H1 (cell line): ENCODE measurements at regions not wholly inside any gene's neighbourhood (a gene's known extent, or its start where the extent isn't known, plus 50 kb on each side); places are given as distances from the start of the nearest gene placed in this dataset.

ENCODE experiments used
- CTCF ChIA-PET: fragments of 300-600 bp; sonication (Branson Sonifier 250); formaldehyde crosslinking; loops from one replicate; lab custom pipeline; 2021; ENCODE audit not compliant: partially characterized antibody; lab: Charles Lee
- POLR2A ChIA-PET: fragments of 300-600 bp; sonication (Branson Sonifier 250); formaldehyde crosslinking; loops from one replicate; lab custom pipeline; 2021; ENCODE audit warnings: inconsistent platforms; ENCODE audit not compliant: partially characterized antibody; lab: Charles Lee
- DNase-seq, 2 experiments: peaks; one replicate each; pipeline versions ENCODE4 v3.0.0 to v3.0.0-alpha.2; 2010 to 2022; ENCODE audit warnings: low spot score in 2 of 2, low read depth in 1 of 2, mixed read lengths in 1 of 2
- FAIRE-seq: peaks from 2 replicates; lab custom pipeline; 2011; peaks lifted over from hg19 to GRCh38; lab: Jason Lieb, UNC
- H2AFZ ChIP-seq: 2 replicates; pipeline ENCODE4 v1.8.1; 2012; ENCODE audit warnings: low read length, inconsistent platforms
- H2AK5ac ChIP-seq: 2 replicates; pipeline ENCODE4 v1.6.1; 2013; ENCODE audit warnings: low read depth, low read length
- H2BK120ac ChIP-seq: replicated peaks from 2 replicates; pipeline ENCODE3; 2013; ENCODE audit warnings: low read depth, low read length, inconsistent platforms
- H2BK12ac ChIP-seq: 2 replicates; pipeline ENCODE4 v1.6.1; 2013; ENCODE audit warnings: low read depth, low read length
- H2BK15ac ChIP-seq: 2 replicates; pipeline ENCODE4 v1.6.1; 2013; ENCODE audit warnings: low read length
- H2BK20ac ChIP-seq: 2 replicates; pipeline ENCODE4 v1.6.1; 2013; ENCODE audit warnings: low read length
- H2BK5ac ChIP-seq: 2 replicates; pipeline ENCODE4 v1.6.1; 2013; ENCODE audit warnings: low read depth, low read length
- H3K14ac ChIP-seq: 2 replicates; pipeline ENCODE4 v1.6.1; 2013; ENCODE audit warnings: inconsistent platforms; ENCODE audit not compliant: insufficient read length
- H3K18ac ChIP-seq: 2 replicates; pipeline ENCODE4 v1.6.1; 2013; ENCODE audit warnings: low read length; ENCODE audit errors: extremely low read depth
- H3K23ac ChIP-seq: 2 replicates; pipeline ENCODE4 v1.6.1; 2013; ENCODE audit warnings: inconsistent platforms; ENCODE audit not compliant: insufficient read length
- H3K23me2 ChIP-seq: 2 replicates; pipeline ENCODE4 v1.6.1; 2013; ENCODE audit warnings: low read depth, low read length
- H3K27ac ChIP-seq: 2 replicates; pipeline ENCODE4 v1.6.1; 2011; ENCODE audit warnings: low read depth, low read length, inconsistent platforms
- H3K27me3 ChIP-seq, 4 experiments: replicated peaks in 1 of 4; 1 replicate in 1 of 4; 2 replicates in 3 of 4; pipeline versions ENCODE4 v1.6.1 to v1.8.1; 2011 to 2013; ENCODE audit warnings: low read length in 3 of 4, mild to moderate bottlenecking in 3 of 4, inconsistent platforms in 2 of 4, mixed read lengths in 2 of 4, moderate library complexity in 1 of 4; ENCODE audit not compliant: control insufficient read depth in 3 of 4, insufficient read depth in 3 of 4; ENCODE audit errors: extremely low read depth in 1 of 4
- H3K36me3 ChIP-seq, 4 experiments: 2 replicates each; pipeline versions ENCODE4 v1.6.1 to v1.8.1; 2011 to 2013; ENCODE audit warnings: mild to moderate bottlenecking in 4 of 4, low read length in 3 of 4, moderate library complexity in 2 of 4, control low read depth in 1 of 4, inconsistent platforms in 1 of 4; ENCODE audit not compliant: insufficient read depth in 4 of 4, control insufficient read depth in 2 of 4
- H3K4ac ChIP-seq: replicated peaks from 2 replicates; pipeline ENCODE3; 2013; ENCODE audit warnings: low read length, low read depth, mixed read lengths, inconsistent platforms; ENCODE audit not compliant: insufficient read length
- H3K4me1 ChIP-seq, 4 experiments: replicated peaks in 1 of 4; 1 replicate in 1 of 4; 2 replicates in 3 of 4; pipeline versions ENCODE4 v1.6.1 to v1.8.1; 2011 to 2013; ENCODE audit warnings: low read length in 3 of 4, inconsistent platforms in 2 of 4, mixed read lengths in 1 of 4; ENCODE audit not compliant: insufficient read depth in 4 of 4, control insufficient read depth in 3 of 4
- H3K4me2 ChIP-seq, 2 experiments: 2 replicates each; pipeline versions ENCODE4 v1.6.1 to v1.8.1; 2011 to 2013; ENCODE audit warnings: low read depth in 2 of 2, low read length in 2 of 2, control low read depth in 1 of 2, inconsistent platforms in 1 of 2, mild to moderate bottlenecking in 1 of 2; ENCODE audit not compliant: insufficient read depth in 1 of 2
- H3K4me3 ChIP-seq, 4 experiments: fragments of 200-600, 300-600 bp in 1 of 4; sonication (generic), shearing (Covaris generic), sonication (Bioruptor Twin) in 1 of 4; 2 replicates each; pipeline versions ENCODE4 v1.5.1 to v1.8.1; 2011 to 2016; ENCODE audit warnings: low read length in 4 of 4, low read depth in 3 of 4, control low read depth in 2 of 4, inconsistent platforms in 2 of 4, mild to moderate bottlenecking in 2 of 4, mixed read lengths in 1 of 4, moderate library complexity in 1 of 4; ENCODE audit not compliant: insufficient read depth in 2 of 4; ENCODE audit errors: extremely low read depth in 1 of 4
- H3K56ac ChIP-seq: replicated peaks from 2 replicates; pipeline ENCODE3; 2013; ENCODE audit warnings: low read depth, mild to moderate bottlenecking, mixed read lengths, low read length, inconsistent platforms; ENCODE audit not compliant: insufficient read length
- H3K79me1 ChIP-seq: 2 replicates; pipeline ENCODE4 v1.6.1; 2013; ENCODE audit warnings: low read depth, low read length, control low read depth
- H3K79me2 ChIP-seq, 2 experiments: 2 replicates each; pipeline versions ENCODE4 v1.6.1 to v1.8.1; 2012 to 2013; ENCODE audit warnings: low read length in 2 of 2, mild to moderate bottlenecking in 2 of 2, inconsistent platforms in 1 of 2; ENCODE audit not compliant: insufficient read depth in 2 of 2, control insufficient read depth in 1 of 2
- H3K9ac ChIP-seq, 4 experiments: replicated peaks in 1 of 4; 1 replicate in 1 of 4; 2 replicates in 3 of 4; pipeline versions ENCODE4 v1.6.1 to v1.8.1; 2011 to 2013; ENCODE audit warnings: low read depth in 3 of 4, low read length in 3 of 4, control low read depth in 2 of 4, mild to moderate bottlenecking in 2 of 4, moderate library complexity in 2 of 4, inconsistent platforms in 1 of 4; ENCODE audit errors: extremely low read depth in 1 of 4
- H3K9me3 ChIP-seq, 2 experiments: 2 replicates each; pipeline versions ENCODE4 v1.6.1 to v1.8.1; 2012 to 2013; ENCODE audit warnings: mild to moderate bottlenecking in 2 of 2, moderate library complexity in 2 of 2, control low read depth in 1 of 2, inconsistent platforms in 1 of 2, low read depth in 1 of 2, low read length in 1 of 2, mixed read lengths in 1 of 2; ENCODE audit not compliant: insufficient read depth in 2 of 2
- H4K20me1 ChIP-seq, 2 experiments: replicated peaks in 1 of 2; 2 replicates each; pipeline versions ENCODE3 to v1.8.1; 2011 to 2013; ENCODE audit warnings: inconsistent platforms in 2 of 2, low read length in 2 of 2, mild to moderate bottlenecking in 1 of 2; ENCODE audit not compliant: insufficient read depth in 2 of 2, control insufficient read depth in 1 of 2
- H4K5ac ChIP-seq: 2 replicates; pipeline ENCODE4 v1.6.1; 2013; ENCODE audit warnings: low read length, low read depth, mixed read lengths, inconsistent platforms; ENCODE audit not compliant: insufficient read length
- H4K8ac ChIP-seq: 2 replicates; pipeline ENCODE4 v1.8.0; 2013; ENCODE audit warnings: mild to moderate bottlenecking, moderate library complexity, low read length, inconsistent platforms; ENCODE audit not compliant: insufficient read depth; ENCODE audit errors: extremely low read depth
- H4K91ac ChIP-seq: replicated peaks from 2 replicates; pipeline ENCODE3; 2013; ENCODE audit warnings: low read length, mixed read lengths, inconsistent platforms; ENCODE audit not compliant: insufficient read length
- ASH2L ChIP-seq: fragments of 200-600, 300-600 bp; sonication (generic); IDR thresholded peaks from one replicate; pipeline ENCODE4 v1.7.1; 2017; ENCODE audit warnings: low read length
- CBX8 ChIP-seq: fragments of 300-800, 300-1000 bp; sonication (generic); IDR thresholded peaks from 2 replicates; pipeline ENCODE4 v1.7.1; 2016; ENCODE audit warnings: low read depth, low read length, borderline replicate concordance
- CHD1 ChIP-seq: IDR thresholded peaks from 2 replicates; pipeline ENCODE4 v1.6.1; 2012; ENCODE audit warnings: low read depth, low read length, improper control_type of control experiment
- CREB1 ChIP-seq: IDR thresholded peaks from 2 replicates; pipeline ENCODE4 v1.6.1; 2012; ENCODE audit warnings: inconsistent platforms
- CTBP2 ChIP-seq: IDR thresholded peaks from 2 replicates; pipeline ENCODE4 v1.7.0; 2011; ENCODE audit warnings: borderline replicate concordance, mild to moderate bottlenecking, moderate library complexity, mixed read lengths, low read length; ENCODE audit not compliant: insufficient read depth, insufficient read length
- EGR1 ChIP-seq: IDR thresholded peaks from 2 replicates; pipeline ENCODE4 v1.6.1; 2011; ENCODE audit warnings: low read depth, low read length, borderline replicate concordance
- GABPA ChIP-seq: IDR thresholded peaks from 2 replicates; pipeline ENCODE4 v1.6.1; 2011; ENCODE audit warnings: mild to moderate bottlenecking, low read length, moderate library complexity, borderline replicate concordance; ENCODE audit not compliant: insufficient read depth
- HDAC2 ChIP-seq, 2 experiments: fragments of 300-600 bp in 1 of 2; sonication (generic) in 1 of 2; IDR thresholded peaks; 2 replicates each; pipeline ENCODE4 v1.6.1; 2011 to 2012; ENCODE audit warnings: low read depth in 2 of 2, low read length in 2 of 2, mild to moderate bottlenecking in 2 of 2, moderate library complexity in 2 of 2, borderline replicate concordance in 1 of 2, inconsistent platforms in 1 of 2
- JUN ChIP-seq: IDR thresholded peaks from 2 replicates; pipeline ENCODE4 v1.6.1; 2011; ENCODE audit warnings: low read depth, mild to moderate bottlenecking, improper control_type of control experiment, low read length
- SAP30 ChIP-seq: fragments of 300-600 bp; sonication (generic); IDR thresholded peaks from 2 replicates; pipeline ENCODE4 v1.7.1; 2012; ENCODE audit warnings: low read length, moderate library complexity, mild to moderate bottlenecking, inconsistent platforms; ENCODE audit not compliant: insufficient read depth, insufficient replicate concordance
- SP1 ChIP-seq: IDR thresholded peaks from 2 replicates; pipeline ENCODE4 v1.6.1; 2011; ENCODE audit warnings: low read depth, low read length
- TBP ChIP-seq: IDR thresholded peaks from 2 replicates; pipeline ENCODE4 v1.6.1; 2011; ENCODE audit warnings: low read depth, low read length, improper control_type of control experiment
- WGBS, 2 experiments: shearing (Covaris generic) in 1 of 2; methylation state at CpG; one replicate each; pipeline versions ENCODE4 v1.1.6 to v1.1.7; 2013 to 2015; ENCODE audit warnings: low lambda C conversion rate in 2 of 2, mixed read lengths in 2 of 2, inconsistent platforms in 1 of 2, low coverage in 1 of 2, missing lambda C conversion rate in 1 of 2; ENCODE audit not compliant: insufficient replicate concordance in 2 of 2, insufficient coverage in 1 of 2, insufficient read length in 1 of 2; ENCODE audit errors: extremely low coverage in 1 of 2, missing lambda C conversion rate in 1 of 2; 5-methylcytosine and 5-hydroxymethylcytosine counted together
- TF ChIP-seq, protein P1 (sequence below): IDR thresholded peaks from 2 replicates; pipeline ENCODE4 v1.6.1; 2012; ENCODE audit warnings: low read length, inconsistent platforms

DNA sequence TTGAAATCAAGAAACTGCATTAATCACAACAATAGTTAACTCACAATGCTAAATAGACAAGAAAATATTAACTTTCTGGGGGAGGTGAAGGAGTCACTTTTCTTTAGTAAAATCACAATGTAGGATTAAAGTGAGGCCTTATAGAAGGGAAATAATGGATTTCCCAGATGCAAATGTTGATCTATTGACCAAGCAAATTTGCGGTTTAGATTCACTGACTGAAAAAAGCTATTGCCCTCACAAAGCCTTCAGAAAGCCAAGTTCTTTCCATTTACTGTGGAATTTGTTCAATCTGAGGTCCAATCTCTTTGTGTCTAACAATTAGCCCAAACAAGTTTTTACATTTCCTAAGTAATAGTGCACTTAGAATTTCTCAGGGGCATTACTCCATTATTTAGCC lies 95.1 kb upstream of the PTCHD4 start:
- Histone ChIP-seq H3K27ac (no peak overlapping the region), H3K23ac (no peak overlapping the region), H2BK5ac (no peak overlapping the region), H3K23me2 (no peaks in the 10 kb centered on the region), H3K36me3 (no peaks in the 10 kb centered on the region), H4K20me1 (no peaks in the 10 kb centered on the region), H3K4ac (no peak overlapping the region), H2BK120ac (no peak overlapping the region), H4K5ac (no peak overlapping the region), H4K8ac (no peak overlapping the region), H4K91ac (no peak overlapping the region), H2AFZ (no peak overlapping the region), H3K4me3 (no peak overlapping the region), H3K79me2 (no peaks in the 10 kb centered on the region), H3K27me3 (no peaks in the 10 kb centered on the region), H3K9me3 (no peaks in the 10 kb centered on the region; a peak in 1 of 4 replicates), H3K18ac (no peak overlapping the region), H3K4me1 (no peaks in the 10 kb centered on the region), H2BK12ac (no peak overlapping the region), H2AK5ac (no peak overlapping the region), H3K14ac (no peak overlapping the region), H3K79me1 (no peaks in the 10 kb centered on the region), H3K9ac (no peak overlapping the region), H3K56ac (no peak overlapping the region), H3K4me2 (no peak overlapping the region), H2BK20ac (no peak overlapping the region), H2BK15ac (no peak overlapping the region)
- DNase-seq (no peak), FAIRE-seq (no peak)
- POLR2A ChIA-PET, result no interaction called here
- CTCF ChIA-PET, result interaction anchor here (0.5 to 0.6 kb wide), 2 partner anchors 10 to 13 kb away, joined by 3 read pairs; no protein-coding TSS in a partner anchor
- WGBS, 2 experiments, result 77% methylated on average over 1 of the region's 1 CpG; no CpG with 5 or more reads in 1 of the 2 experiments
- no peak for TF ChIP-seq SAP30
- no peak for TF ChIP-seq JUN
- TF ChIP-seq, protein P1, sequence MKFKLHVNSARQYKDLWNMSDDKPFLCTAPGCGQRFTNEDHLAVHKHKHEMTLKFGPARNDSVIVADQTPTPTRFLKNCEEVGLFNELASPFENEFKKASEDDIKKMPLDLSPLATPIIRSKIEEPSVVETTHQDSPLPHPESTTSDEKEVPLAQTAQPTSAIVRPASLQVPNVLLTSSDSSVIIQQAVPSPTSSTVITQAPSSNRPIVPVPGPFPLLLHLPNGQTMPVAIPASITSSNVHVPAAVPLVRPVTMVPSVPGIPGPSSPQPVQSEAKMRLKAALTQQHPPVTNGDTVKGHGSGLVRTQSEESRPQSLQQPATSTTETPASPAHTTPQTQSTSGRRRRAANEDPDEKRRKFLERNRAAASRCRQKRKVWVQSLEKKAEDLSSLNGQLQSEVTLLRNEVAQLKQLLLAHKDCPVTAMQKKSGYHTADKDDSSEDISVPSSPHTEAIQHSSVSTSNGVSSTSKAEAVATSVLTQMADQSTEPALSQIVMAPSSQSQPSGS, result no peak
- no peak for TF ChIP-seq ASH2L
- no peak for TF ChIP-seq TBP
- TF ChIP-seq GABPA, result no peak
- TF ChIP-seq CHD1, result no peak
- TF ChIP-seq HDAC2 (IDR thresholded peaks at IDR 0.05; ENCODE audit: borderline replicate concordance in 1 of 2, low read depth in 2 of 2, low read length in 2 of 2), result no peak
- TF ChIP-seq CTBP2, result no peak
- no peak for TF ChIP-seq CBX8
- no peak for TF ChIP-seq EGR1
- no peak for TF ChIP-seq SP1
- TF ChIP-seq CREB1, result no peak
